HG02840 (cell line): ENCODE measurements at regions not wholly inside any gene's neighbourhood (a gene's known extent, or its start where the extent isn't known, plus 50 kb on each side); places are given as distances from the start of the nearest gene placed in this dataset.
"Not testable (repeated sequence)": the region's sequence is repeated elsewhere in the genome, so short reads cannot be mapped to it uniquely, and the experiment has no call there.

Source experiments
- ATAC-seq: cut with Tn5 transposase; IDR thresholded peaks from one replicate; pipeline ENCODE4 v1.9.1; 2021; ENCODE audit warnings: mild to moderate bottlenecking, moderate library complexity, moderate number of reproducible peaks; ENCODE audit not compliant: unreplicated experiment, low FRiP score

DNA sequence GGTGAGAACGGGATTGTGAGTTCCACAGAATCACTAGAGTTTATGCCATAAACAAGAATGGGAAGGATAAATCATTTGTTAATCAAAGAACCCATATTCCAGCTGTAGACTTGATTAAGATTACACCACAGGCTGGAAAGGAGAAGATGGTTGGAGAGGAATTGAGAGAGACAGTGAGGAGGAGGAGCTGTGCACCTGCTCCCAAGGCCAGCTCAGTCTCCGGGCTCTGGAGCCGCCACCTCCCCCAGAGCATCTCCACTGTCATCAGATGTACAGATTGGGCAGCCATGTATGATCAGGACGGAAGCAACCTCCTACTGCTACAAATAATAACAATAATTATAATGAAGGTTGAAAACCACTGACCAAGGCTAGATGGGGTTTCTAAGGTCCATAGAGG lies 170.0 kb downstream of the MINAR1 start:
- no peak for ATAC-seq

- ATAC-seq: no peak
Measured at GRCh38 chr15:79602731-79603130, 170.6 kb downstream of the MINAR1 start.

- ATAC-seq: no peak
Measured at GRCh38 chr15:79606831-79607355, 174.8 kb downstream of the MINAR1 start.

DNA sequence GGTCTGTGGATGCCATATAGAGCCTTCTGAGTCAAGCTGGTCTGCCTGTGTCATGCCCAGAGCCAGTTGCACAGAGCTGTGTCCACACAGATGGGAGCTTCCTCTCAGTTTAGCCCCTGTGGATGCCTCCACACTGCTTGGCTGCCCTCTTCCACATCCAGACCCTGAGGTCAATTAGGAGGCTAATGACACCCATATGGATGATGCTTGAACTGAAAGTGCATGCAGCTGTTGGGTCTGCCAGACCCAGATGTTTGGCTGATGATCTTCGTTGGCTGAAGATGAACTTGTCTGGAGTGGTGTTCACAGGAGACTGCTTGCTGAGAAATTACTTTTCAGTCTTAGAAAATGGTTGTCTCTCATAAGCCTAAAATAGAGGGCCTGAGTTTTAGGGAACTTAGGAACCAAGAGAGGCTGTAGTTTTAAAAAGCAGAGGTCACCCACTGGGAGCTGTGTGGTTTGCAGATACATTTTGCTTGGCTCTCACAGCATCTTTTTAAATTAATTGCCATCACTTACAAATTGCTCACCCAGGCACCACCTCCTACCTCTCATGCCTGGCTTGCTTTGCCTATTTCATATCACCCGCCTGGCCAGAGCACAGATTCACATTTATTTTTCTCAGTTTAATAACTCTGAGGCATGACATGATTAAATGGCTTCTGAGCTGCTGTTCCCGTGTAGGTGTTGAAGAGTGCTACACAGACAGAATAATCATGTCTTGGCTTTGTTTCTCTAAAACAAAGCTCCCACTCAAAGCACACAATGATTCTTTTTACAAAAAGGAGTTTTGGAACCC lies 176.1 kb downstream of the MINAR1 start:
- ATAC-seq: no peak

- ATAC-seq: no peak
Measured at GRCh38 chr15:79609506-79609905, 177.4 kb downstream of the MINAR1 start.

DNA sequence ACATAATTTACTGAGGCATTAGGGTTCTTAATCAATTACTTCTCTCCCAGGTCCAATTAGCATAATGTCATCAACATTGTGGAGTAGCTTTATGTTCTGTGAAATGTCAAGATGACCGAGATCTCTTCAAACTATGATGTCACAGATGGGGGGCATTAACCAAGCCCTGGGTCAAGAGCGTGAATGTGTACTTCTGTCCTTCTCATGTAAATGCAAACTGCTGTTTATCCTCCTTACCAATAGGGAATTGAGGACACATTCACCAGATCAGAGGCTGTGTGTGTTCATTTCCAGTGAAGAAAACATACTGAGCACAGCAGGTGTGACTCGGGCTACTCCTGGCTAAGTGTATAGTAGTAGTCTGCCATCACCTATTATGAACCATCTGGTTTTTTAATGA lies 177.9 kb downstream of the MINAR1 start:
- no peak for ATAC-seq

GRCh38 chr15:79615754-79616153 lies 183.6 kb downstream of the MINAR1 start:
- no peak for ATAC-seq

- ATAC-seq: no peak
Measured at GRCh38 chr15:79617071-79617470, 184.9 kb downstream of the MINAR1 start.

GRCh38 chr15:79620112-79620857 lies 188.1 kb downstream of the MINAR1 start:
- ATAC-seq: no peak

GRCh38 chr15:79621805-79622204 lies 189.7 kb downstream of the MINAR1 start:
- ATAC-seq: not testable (repeated sequence)

GRCh38 chr15:79623488-79623887 lies 191.4 kb downstream of the MINAR1 start:
- no peak for ATAC-seq

DNA sequence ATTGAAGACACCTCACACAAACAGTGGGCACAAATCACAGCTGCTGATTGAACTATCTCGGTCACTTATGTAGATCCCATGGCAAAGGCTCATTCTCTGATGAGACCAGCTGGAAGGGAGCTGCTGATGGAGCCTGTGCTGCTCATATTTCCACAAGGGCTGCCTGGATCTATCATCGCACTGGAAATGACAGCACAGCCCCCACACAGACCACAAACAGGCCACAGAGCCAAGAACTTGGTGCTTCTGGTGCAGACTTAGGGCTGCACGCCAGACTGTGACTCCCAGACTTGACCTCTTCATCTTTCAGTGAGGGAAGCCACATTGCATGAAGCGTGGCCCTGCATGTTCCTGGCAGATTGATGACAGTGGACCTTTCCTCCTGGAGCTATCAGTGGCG lies 197.6 kb downstream of the MINAR1 start:
- ATAC-seq: no peak

DNA sequence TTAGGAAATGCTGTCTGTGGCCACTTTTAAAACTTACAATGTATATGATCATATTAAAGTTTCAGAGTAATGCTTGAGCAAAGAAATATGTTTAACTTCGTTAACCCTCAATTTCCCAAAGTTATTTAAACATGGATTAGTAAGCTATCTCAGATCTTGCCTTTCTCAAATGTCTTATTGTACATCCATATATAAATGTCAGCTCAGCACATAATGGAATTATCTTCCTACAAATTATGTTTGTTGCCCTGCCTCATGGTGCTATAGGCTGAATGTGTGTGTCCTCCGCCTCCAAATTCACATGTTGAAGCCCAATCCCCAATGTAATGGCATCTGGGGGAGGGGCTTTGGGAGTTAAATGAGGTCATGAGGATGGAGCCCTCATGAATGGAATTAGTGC lies 200.3 kb downstream of the MINAR1 start:
- ATAC-seq: no peak

GRCh38 chr15:79635149-79635771 lies 203.1 kb downstream of the MINAR1 start:
- no peak for ATAC-seq

- ATAC-seq: no peak
Measured at GRCh38 chr15:79635897-79636561, 203.9 kb downstream of the MINAR1 start.

- no peak for ATAC-seq
Measured at GRCh38 chr15:79640206-79640605, 208.1 kb downstream of the MINAR1 start.

DNA sequence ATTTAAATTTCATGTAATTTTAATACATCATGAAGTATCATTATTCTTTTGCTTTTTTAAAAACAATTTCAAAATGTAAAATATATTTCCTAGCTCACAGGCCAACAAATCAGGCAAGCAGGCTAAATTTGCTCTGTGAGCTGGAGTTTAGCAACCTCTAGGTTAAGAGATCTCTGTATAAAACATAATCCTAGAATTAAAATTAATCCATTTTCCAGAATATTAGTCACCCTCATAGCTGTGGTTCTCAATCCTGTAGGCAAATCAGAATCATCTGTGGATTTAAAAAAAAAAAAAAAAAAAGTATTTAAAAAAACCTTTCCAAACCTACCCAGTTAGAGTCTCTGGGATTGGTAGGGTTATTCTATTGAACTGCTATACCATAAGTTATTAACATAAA lies 209.7 kb downstream of the MINAR1 start:
- no peak for ATAC-seq

- ATAC-seq: no peak
Measured at GRCh38 chr15:79643393-79643792, 211.3 kb downstream of the MINAR1 start.

DNA sequence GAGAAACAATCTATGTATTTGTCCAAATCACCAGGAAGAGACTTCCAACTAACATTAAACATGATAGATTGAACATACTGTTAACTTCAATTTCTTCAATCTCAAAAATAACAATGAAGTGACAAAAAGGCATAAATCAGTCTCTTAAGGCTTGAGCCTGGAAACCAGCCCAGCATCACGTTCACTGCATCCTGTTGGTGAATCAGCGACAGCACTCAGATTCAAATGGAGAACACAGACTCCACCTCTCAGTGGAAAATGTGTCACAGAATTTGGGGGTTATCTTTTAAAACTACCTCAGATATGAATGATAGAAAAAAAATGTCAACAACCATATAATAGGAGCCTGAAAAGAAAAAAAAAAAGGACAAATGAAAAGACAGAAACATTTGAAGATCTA lies 212.0 kb downstream of the MINAR1 start:
- no peak for ATAC-seq

DNA sequence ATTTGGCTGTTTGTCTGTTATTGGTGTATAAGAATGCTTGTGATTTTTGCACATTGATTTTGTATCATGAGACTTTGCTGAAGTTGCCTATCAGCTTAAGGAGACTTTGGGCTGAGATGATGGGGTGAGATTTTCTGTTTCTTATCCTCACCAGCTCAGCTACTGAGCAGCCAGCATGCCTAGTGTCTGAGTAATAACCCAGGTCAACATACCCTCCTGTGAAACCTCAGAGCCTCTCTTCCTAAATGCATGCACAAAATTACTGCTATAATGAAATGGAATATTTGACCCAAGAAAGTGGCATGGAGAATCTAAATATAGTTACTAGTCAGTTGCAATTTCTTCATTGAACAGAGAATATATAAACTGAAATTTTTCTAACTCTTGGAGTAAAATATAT lies 220.8 kb downstream of the MINAR1 start:
- ATAC-seq: not testable (repeated sequence)

DNA sequence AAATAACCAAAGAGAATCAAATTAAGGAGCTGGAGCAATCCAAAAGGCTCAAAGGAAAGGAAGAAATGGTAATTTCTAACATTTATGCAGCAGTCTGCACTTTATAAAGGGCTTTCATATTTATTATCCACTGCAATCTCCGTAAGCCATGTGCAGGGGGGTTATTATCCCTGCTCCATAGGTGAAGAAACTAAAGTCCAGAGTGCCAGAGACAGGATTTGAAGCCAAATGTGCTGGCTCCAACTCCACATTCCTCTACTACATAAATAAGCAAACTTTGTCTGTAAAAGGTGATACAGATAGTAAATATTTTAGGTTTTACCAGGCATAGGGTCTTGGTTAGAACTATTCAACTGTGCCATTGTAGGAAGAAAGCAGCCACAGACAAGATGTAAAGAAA lies 221.4 kb downstream of the MINAR1 start:
- no peak for ATAC-seq
